HG02884 (cell line): ENCODE measurements at regions not wholly inside any gene's neighbourhood (a gene's known extent, or its start where the extent isn't known, plus 50 kb on each side); places are given as distances from the start of the nearest gene placed in this dataset.
"Not testable (repeated sequence)": the region's sequence is repeated elsewhere in the genome, so short reads cannot be mapped to it uniquely, and the experiment has no call there.

Experiments
- ATAC-seq: cut with Tn5 transposase; IDR thresholded peaks from one replicate; pipeline ENCODE4 v1.9.1; 2021; ENCODE audit warnings: mild to moderate bottlenecking, moderate library complexity; ENCODE audit not compliant: unreplicated experiment

DNA sequence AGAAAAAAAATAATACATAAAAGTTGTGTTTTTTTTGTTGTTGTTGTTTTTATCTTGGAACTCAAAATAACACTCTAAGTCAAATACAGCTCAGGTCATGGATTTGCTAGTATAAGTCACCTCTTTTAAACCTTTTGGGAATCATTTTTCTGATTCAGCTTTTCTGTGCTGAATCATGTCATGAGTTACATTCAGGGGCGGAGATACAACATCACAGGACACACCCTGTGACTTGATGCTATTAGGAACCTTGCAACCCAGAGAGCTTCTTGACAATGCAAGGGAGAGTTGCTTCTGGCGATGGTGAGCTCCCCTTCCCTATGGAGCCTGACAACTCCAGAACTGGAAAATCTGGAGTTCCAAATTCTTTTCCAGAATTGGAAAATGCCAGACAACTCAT lies 358.3 kb upstream of the C16orf82 start:
- ATAC-seq = no peak

DNA sequence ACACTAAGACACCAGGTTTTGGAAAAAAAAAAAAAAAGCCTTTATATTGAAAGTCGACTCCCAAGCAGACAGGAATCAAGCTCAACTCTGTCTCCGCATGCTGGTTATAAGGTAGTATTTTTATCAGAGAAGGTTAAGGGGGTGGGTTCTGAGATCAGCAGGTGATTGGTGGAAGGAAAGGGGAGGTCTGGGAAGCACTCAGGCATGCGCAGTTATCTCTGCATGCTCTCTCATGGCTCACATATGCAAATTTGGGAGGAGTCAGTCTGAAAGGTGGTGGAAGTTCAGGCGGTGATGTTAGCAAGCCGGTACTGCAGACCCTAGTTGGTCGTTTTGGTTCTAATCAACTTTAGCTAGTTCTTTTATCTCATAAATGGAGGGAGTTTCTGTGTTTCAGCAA lies 357.6 kb upstream of the C16orf82 start:
- no peak for ATAC-seq

DNA sequence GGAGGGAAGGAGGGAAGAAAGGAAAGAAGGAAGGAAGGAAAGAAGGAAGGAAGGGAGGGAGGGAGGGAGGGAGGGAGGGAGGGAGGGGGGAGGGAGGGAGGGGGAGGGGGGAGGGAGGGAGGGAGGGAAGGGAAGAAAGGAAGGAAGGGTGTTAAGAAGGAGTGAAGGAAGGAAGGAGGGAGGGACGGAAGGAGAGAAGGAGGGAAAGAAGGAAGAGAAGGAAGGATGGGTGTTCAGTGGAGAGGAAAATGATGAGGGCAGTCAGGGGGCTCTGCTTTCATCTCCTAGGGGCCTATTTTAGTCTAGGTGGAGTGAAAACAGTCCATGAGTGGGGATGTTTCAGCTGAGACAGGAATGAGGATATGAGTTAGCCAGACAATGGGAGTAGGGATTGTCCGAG lies 357.0 kb upstream of the C16orf82 start:
- no peak for ATAC-seq

DNA sequence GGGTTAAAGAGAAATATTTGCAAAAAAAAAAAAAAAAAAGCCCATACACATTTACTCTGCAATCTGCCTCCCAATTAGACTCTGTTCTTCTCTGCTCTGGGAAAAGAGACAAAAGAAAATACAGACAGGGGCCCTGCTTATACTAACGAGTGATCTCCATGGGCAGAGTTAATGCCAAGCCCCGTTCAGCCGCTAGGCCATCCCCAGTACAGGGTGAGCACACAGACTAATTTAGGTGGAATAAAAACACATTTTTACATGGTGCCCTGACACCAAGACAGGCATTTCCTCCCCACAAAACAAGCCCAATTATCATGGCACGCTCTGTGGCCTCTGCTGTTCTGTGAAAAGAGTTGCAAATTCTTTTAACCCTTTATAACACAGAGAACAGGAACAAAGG lies 356.3 kb upstream of the C16orf82 start:
- ATAC-seq = no peak

DNA sequence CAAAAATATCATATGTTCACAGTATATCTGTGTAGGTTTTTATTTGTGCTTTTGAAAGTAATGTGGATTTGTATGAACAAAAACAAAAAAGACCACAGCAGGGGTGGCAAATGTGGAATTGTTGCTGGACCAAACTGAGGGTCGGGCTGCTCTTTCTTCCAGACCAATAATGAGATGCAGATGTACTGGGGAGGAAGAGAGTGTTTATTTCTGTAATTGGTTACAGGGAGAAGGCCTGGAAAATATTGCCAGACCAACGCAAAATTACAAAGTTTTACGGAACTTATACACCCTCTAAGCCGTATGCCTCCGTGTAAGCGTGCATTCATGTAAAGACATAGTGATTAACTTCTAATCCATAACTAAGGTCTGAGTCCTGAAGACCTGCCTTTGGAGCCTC lies 353.9 kb upstream of the C16orf82 start:
- no peak for ATAC-seq

DNA sequence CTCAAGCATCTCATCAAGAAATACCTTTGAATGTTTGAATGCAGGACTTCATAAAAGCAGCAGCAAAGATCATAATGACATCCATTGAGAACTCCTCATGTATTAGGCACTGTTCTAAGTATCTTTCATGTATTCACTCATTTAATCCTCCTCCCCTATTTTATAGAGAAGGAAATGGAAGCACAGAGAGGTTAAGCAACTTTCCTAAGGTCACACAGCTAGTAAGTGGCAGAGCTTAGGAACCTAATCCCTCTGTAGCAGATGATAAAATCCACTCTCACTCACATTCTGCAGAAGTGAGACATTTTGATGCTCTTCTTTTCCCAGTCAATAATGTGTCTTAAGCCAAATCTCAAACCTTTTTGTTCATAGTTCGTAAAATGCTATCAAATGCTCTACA lies 350.8 kb upstream of the C16orf82 start:
- ATAC-seq = no peak

DNA sequence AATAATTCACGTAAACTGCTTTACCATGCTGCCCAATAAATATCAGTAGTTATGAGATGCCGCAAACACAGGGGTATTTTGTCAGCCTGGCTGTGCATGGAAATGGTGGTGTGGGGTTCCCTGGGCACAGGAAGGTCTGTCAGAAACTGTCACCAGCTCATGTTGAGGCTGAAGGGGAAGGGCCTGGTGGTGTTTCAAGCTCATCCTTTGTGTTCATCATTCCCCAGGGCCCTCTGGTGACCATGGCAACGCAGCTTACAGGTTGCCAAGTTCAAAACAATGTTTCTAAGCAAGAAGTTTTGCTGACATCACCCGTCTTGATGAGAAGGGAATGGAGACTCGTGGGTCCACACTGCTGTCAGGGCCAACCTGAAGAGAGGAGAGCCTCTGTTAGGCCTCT lies 348.9 kb upstream of the C16orf82 start:
- ATAC-seq = no peak

DNA sequence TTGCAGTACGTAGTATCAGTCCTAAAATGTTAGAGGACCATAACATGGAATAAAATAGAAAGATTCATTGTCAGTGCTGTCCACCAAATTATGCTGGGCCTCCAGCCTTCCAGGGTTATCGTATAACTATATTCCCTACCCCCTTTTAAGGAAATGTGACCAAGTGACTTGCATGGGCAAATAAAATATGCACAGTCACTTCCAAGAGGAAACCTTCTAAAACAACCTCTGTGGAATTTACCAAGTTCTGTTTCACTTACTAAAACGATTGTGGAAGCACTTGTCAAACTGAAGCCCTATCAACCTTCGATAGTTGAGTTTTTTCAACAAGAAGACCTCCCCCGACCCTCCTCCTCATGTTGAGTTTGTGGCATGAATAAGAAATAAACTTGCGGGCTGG lies 345.4 kb upstream of the C16orf82 start:
- no peak for ATAC-seq

DNA sequence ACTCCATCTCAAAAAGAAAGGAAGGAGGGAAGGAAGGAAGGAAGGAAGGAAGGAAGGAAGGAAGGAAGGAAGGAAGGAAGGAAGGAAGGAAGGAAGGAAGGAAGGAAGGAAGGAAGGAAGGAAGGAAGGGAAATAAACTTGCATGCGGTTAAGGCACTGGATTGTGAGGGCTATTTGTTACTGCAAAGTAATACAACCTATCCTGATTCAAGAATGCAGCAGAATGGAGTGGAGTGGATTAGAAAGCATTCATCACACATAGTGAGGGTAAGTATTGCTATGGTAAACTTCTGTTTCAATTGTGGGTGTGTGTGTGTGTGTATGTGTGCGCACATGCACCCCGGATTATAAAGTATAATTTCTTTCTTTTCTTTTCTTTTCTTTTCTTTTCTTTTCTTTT lies 344.8 kb upstream of the C16orf82 start:
- not testable (repeated sequence) for ATAC-seq

DNA sequence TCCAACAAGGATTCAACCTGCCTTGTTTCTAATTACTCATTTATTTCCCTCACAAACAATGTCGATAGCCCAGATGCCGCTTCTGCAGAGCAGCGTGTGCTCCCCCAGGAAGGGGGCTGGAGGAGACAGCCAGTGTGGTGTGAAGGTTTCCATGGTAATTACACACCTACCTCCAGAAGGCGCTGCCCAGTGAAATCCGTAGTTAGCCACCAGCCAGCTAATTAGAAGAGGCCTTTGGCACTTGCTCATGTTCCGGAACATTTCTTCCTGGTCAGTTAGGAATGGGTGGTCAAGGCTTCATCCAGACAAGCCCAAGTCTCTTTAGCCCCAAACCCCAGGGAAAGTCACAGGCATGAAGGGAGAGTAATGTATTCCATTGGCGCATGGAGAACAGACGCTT lies 342.5 kb upstream of the C16orf82 start:
- ATAC-seq = no peak

DNA sequence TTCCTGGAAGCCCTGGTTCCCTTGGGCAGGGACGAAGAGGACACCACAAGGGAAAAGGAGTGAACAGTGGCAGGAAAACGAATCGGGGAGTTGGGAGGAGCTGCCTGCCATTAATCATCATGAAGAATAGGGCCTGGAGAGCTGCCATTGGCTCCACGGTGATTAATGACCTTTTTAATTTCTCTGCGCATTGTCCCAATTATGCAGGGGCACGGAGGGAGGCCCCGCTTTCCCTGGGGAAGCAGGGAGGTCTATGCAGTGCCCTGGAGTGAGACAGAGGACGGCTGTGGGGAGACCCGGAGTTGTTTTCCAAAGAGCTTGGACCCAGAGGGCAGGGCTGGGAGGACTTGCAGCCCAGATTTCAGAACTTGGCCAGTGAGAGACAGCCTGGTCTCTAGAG lies 338.9 kb upstream of the C16orf82 start:
- ATAC-seq = no peak

DNA sequence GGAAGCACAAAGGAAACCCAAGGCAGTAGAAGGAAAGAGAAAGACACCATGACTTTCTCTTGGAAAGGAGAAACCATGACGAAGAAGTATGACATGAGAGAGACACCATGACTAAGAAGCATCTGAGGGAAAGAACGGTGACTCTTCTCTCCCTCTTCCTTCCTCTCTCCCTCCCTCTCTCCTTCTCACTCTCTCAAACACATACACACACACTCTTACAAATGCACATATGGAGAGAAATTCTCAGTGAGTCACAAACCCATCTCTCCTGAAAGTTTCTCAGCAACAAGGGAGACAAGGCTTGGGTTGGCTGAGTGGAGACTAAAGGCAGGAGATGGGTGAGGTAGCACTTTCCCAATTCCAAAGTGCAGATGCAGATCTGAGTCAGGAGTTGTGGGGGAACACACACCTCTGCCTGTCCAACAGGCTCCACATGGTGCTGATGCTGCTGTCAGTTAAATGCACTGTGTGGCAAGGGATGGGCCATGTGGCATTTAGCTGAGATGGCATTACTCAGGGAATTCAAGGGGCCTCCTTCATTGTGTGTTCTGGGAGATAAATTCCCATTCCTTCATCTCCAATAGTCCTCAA lies 336.7 kb upstream of the C16orf82 start:
- ATAC-seq = no peak

DNA sequence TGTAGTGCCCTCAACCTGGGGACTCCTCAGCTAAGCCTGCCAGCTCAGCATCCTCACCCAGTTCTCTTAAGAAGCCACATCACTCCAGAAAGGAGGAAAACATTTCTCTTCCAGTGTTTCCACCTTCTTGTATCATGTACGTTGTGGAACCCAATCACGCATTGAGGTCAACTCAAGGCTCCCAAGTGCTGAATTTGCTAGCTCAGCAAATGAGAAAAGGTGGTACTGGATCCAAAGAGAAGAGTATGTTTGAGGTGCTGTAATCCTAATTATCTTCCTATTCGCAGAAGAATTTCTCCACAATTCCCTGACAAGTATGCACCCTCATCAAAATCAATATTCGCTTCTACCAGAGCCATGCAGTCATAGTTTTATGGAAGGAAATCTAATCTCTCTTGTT lies 335.0 kb upstream of the C16orf82 start:
- ATAC-seq = no peak

DNA sequence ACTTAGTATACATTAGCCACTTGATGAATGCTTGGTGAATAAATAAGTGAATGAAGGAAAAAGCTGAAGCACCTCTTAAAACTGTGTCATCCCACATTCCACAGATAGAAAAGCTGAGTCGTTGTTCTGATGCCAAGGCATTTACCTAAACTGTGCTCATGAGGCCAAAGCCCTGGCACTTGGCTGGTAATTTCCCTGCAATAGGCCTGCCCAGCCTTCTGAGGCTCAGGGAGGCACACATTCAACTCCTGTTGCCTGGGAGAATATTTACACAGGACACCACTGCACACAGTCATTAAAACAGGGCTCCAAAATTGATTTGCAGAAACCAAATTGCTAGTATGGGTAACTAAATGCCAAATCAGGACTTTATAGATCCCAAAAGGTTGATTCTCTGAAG lies 333.0 kb upstream of the C16orf82 start:
- no peak for ATAC-seq

DNA sequence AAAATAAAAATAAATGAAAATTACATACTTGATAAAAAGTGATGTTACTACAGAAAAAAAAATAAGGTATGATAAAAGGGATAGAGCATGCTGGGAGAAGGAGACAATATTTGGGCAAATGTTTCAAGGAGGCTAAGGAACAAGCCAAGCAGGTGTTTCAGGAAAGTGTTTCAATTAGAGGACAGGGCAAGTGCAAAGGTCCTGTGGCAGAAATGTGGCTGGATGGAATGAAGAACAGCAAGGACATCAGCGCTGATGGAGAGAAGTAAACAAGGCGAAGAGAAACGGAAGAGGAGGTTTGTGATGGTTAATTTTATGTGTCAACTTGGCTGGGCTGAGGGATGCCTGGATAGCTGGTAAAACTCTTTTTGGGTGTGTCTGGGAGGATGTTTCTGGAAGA lies 331.2 kb upstream of the C16orf82 start:
- no peak for ATAC-seq

DNA sequence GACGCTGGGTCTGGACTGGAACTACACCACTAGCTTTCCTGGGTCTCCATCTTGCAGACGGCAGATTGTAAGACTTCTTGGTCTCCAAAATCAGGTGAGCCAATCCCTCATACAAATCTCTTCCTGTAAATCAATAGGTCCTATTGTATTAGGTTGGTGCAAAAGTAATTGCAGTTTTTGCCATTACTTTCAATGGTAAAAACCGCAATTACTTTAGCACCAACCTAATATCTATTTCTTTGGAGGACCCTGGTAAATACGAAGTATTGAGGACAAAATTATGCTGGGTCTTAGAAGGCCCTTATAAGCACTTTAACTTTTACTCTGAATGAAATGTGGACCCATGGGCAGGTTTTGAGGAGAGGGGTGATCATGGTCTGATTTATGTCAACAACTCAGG lies 330.6 kb upstream of the C16orf82 start:
- ATAC-seq = no peak

DNA sequence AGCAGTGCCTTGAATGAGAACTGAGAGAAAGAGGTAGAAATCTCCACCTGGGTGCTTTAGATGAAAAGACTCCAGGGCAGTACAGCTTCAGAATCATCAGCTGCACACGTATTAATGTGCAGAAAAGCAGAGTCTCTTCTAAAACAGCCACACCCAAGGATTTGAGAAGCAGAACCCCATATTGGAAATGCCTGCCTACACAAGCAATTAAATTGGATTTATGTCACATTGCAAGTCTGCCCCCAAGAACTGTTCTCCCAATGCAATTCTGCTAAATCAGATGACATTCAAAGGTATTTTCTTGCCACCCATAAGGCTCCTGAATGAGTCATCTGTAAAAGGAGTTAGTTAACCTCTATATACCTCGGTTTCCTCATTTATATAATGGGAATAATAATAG lies 326.0 kb upstream of the C16orf82 start:
- ATAC-seq = no peak

DNA sequence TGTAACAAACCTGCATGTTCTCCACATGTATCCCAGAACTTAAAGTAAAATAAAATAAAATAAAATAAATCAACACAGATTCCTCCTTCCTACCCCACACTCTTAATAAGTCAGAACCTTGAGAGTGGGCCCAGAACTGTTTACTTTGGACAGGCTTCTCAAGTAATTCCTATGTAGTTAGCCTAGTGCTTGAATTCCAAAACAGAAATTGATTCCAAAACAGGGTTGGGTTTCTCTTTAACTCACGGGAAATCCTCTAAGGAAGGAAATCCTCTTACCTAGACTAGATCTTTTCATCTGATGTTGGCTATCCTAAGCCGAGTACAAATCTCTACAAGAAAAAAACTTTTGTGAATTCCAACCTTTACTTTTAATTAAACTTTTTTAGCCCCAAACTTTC lies 324.7 kb upstream of the C16orf82 start:
- no peak for ATAC-seq

DNA sequence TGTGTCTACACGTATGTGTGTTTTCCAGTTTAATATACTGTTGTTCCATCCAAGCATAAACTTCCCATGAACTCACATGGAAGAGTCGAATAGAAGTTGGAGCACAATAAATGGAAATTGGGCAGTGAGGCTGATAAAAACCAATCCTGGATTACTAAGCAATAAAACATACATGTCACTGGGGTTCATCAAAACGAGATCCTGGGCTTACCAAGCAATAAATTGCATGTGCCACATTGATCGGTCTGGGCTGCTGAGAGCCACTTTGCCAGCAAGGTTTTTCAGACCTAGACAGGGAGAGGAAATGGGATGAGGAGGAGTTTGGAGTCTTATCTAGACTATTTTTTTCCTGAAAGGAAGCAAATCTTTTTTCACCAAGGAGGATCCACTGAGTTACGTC lies 322.3 kb upstream of the C16orf82 start:
- ATAC-seq = no peak

DNA sequence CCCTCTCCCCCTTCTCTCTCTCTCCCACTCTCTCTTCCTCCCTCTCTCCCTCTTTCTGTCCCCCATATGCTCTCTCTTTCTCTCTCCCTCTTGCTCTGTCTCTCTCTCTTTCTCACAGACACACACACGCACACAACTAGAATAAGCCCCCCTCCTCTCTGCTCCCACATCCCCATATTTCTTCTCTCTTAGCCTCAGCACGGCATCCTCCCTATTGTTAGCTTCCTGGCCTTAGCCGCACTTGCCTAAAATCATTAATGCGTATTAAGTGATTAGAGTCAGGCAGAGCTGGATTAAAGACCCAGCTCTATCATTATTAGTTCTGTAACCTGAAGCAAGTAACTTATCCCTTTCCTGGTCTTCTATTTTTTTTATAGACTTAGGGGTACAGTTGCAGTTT lies 319.0 kb upstream of the C16orf82 start:
- ATAC-seq = no peak

DNA sequence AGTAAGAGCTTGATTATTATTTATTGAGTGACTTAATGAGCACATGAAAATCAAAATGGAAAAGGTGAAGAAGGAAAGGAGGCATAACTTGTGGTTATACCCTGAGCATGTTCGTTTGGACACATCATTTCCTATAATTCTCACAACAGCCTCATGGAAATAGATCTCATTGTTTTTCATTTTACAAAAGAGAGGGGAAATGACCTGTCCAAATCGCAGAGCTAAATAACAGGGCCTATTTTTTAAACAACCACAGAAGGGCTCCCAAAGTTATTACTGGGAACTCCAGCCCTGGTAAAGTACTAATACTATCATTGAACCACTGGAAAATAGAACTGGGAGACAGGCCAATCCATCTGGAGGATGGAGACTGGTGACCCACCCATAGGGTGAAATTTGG lies 317.7 kb upstream of the C16orf82 start:
- no peak for ATAC-seq

DNA sequence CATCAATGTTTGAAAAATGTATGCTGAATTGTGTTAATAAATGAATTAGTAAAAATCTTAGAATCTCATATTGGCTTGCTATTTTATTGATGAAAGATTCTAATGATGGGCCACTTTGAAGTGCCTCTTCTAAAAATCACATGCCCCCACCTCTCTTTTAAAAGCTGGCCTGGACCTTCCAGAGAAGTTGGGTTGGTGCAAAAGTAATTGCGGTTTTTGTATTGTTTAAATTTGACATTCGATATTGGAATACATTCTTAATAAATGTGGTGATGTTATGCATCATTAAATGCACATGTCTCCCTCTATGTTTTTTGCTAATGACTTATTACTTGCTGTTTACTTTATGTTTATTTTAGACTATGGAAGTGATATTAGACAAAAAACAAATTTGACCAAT lies 314.6 kb upstream of the C16orf82 start:
- ATAC-seq = no peak

DNA sequence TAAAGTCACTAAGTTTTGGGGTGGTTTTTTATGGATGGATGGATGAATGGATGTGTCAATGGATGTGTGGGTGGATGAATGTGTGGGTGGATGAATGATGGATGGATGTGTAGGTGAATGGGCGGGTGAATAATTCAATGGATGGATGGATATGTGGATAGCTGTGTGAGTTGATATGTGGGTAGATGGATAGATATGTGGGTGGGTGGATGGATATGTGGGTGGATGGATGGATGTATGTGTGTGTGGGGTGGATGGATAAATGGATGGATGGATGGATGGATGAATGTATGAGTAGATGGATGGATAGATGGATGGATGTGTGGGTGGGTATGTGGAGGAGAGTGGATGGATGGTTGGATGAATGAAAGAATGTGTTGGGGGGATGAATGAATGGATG lies 310.1 kb upstream of the C16orf82 start:
- ATAC-seq = no peak

DNA sequence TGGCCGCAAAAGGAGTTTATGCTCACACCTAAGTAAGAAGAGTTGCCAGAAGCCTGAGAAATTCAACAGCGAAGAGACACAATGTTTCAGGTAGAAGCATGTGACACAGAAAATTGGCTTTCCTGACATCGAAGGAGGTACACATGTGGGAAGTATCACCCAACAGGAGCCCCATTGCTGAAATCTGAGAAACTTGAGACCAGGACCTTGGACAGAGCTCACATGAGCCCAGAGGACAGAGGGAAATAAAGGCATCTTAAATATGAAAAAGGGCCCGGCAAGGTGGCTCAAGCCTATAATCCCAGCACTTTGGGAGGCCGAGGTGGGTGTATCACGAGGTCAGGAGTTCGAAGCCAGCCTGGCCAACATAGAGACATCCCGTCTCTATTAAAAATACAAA lies 304.1 kb upstream of the C16orf82 start:
- no peak for ATAC-seq
